Right renal cortex interstitium (tissue), 3 donors: ENCODE measurements at regions not wholly inside any gene's neighbourhood (a gene's known extent, or its start where the extent isn't known, plus 50 kb on each side); places are given as distances from the start of the nearest gene placed in this dataset.

Experiments used
- DNase-seq, 3 donors: peaks; one replicate each; pipeline ENCODE4 v3.0.0-alpha.2; 2013; ENCODE audit warnings: low read depth in 3 of 3, low spot score in 2 of 3

GRCh38 chr14:95413289-95414215 is 93.8 kb upstream of the CLMN start:
- DNase-seq, result no peak

- no peak for DNase-seq
These were observed 91.1 kb upstream of the CLMN start for GRCh38 chr14:95410838-95411237.

GRCh38 chr14:95409477-95410272 is 90.0 kb upstream of the CLMN start:
- DNase-seq, result no peak

GRCh38 chr14:95408731-95409476 is 89.2 kb upstream of the CLMN start:
- no peak for DNase-seq

- DNase-seq, result no peak
These were observed 87.6 kb upstream of the CLMN start for GRCh38 chr14:95407354-95407753.

GRCh38 chr14:95406756-95407277 is 87.1 kb upstream of the CLMN start:
- DNase-seq, result no peak

GRCh38 chr14:95404583-95404982 is 84.9 kb upstream of the CLMN start:
- no peak for DNase-seq

- no peak for DNase-seq
These were observed 82.9 kb upstream of the CLMN start for GRCh38 chr14:95402578-95402977.

- no peak for DNase-seq
These were observed 82.5 kb upstream of the CLMN start for GRCh38 chr14:95402176-95402575.

GRCh38 chr14:95398630-95399547 is 79.2 kb upstream of the CLMN start:
- no peak for DNase-seq

GRCh38 chr14:95397325-95397724 is 77.6 kb upstream of the CLMN start:
- no peak for DNase-seq

GRCh38 chr14:95396221-95396620 is 76.5 kb upstream of the CLMN start:
- no peak for DNase-seq

- no peak for DNase-seq
These were observed 75.5 kb upstream of the CLMN start for GRCh38 chr14:95395098-95395737.

GRCh38 chr14:95394297-95395097 is 74.8 kb upstream of the CLMN start:
- no peak for DNase-seq

- no peak for DNase-seq
These were observed 73.1 kb upstream of the CLMN start for GRCh38 chr14:95392841-95393240.

GRCh38 chr14:95391331-95391730 is 71.6 kb upstream of the CLMN start:
- no peak for DNase-seq

GRCh38 chr14:95389471-95390011 is 69.8 kb upstream of the CLMN start:
- DNase-seq, result no peak

- DNase-seq, result no peak
These were observed 69.0 kb upstream of the CLMN start for GRCh38 chr14:95388699-95389098.
